ENCODE measurements at regions not wholly inside any gene's neighbourhood (a gene's known extent, or its start where the extent isn't known, plus 50 kb on each side); places are given as distances from the start of the nearest gene placed in this dataset.

DNA sequence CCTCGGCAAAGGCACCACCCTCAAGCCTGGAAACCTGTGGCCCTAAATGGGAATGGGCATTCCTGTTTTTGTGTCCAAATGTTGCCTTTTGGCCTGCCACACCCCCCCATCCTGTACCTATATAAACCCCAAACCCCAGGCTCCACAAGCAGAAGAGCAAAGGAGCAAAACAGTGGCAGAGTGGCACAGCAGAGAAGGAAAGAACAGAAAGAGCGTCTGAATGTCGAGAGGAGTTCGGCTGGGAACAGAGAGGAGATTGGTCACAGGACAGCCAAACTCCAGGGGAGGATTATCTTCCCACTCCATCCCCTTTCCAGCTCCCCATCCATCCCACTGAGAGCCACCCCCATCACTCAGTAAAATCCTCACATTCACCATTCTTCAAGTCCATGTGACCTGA, 58.0 kb upstream of the PREP start:
- Mint-ChIP-seq H3K9me3 (peaks cover 1% of the 10 kb centered on the region), H3K27ac (no peak overlapping the region), H3K36me3 (no peaks in the 10 kb centered on the region), H3K4me3 (no peak overlapping the region), H3K4me1 (peaks cover 3% of the 10 kb centered on the region), H3K27me3 (peaks cover 3% of the 10 kb centered on the region)
- DNase-seq, result no peak

DNA sequence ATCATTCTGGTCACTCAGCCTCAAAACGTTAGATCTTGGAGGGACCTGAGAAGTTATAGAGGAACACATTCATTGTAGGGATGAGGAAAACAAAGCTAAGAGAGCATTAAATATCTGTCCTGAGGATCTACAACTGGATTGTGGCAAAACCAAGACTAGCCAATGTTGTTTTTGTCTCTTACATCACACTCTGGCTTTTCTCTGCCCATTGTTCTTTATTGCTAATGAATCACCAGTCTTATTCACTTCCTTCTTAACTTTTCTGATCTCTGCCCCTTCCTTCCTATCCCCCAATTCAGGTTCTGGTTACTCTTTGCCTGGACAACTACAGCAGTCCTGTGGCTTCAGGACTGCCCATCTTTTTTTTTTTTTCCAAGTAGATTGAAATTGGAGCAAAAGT, 57.0 kb upstream of the PREP start:
- Mint-ChIP-seq H3K4me3 (no peak overlapping the region), H3K27ac (no peak overlapping the region), H3K9me3 (peaks cover 2% of the 10 kb centered on the region), H3K27me3 (peaks cover 3% of the 10 kb centered on the region), H3K36me3 (no peaks in the 10 kb centered on the region), H3K4me1 (peaks cover 3% of the 10 kb centered on the region)
- no peak for DNase-seq

DNA sequence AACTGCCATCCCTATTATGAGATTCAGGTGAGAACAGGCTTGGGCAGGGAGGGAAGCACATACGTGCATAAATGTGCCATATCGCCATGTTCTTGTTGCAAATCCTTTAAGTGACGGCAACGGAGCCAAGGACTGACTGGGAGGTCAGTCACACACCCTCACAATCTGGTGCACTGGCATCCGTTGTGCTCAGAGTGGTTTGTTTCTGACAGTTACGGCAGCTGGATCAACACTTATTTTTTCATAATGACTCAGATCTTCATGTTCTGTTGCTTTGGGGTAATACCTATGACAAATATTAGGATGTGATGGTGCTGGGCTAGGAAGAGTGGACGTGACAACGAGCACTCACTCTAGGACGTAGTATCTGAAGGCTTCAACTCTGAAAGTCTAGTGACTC, 56.2 kb upstream of the PREP start:
- Mint-ChIP-seq H3K4me3 (no peak overlapping the region), H3K27ac (no peak overlapping the region), H3K9me3 (peaks cover 3% of the 10 kb centered on the region), H3K36me3 (no peaks in the 10 kb centered on the region), H3K4me1 (peaks cover 6% of the 10 kb centered on the region), H3K27me3 (peaks cover 3% of the 10 kb centered on the region)
- no peak for DNase-seq

DNA sequence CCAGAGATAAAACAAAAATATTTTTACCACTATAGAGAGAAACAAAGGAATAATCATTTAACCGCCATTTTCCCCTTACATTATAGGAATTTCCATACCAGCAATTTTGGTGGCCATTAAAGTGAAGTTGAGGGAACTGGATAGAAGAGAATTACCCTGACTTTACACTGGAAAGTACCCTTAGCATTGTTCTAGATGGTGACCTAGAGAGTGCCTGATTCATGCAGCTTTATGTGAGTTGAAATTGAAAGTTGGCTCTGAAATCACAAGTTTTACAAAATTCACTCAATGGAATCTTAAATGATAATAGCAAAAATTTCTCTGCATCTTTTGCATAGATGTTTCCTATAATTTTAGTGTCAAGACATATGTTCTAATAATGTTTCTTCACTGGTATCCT, 55.7 kb upstream of the PREP start:
- no peaks in the 10 kb centered on the region for H3K36me3 Mint-ChIP-seq
- H3K27ac Mint-ChIP-seq, result peak overlapping the region; percentile 1
- H3K9me3 Mint-ChIP-seq, result peaks cover 3% of the 10 kb centered on the region
- DNase-seq, result no peak
- H3K4me1 Mint-ChIP-seq, result peaks cover 10% of the 10 kb centered on the region
- H3K27me3 Mint-ChIP-seq, result peaks cover 3% of the 10 kb centered on the region
- H3K4me3 Mint-ChIP-seq, result no peak overlapping the region

DNA sequence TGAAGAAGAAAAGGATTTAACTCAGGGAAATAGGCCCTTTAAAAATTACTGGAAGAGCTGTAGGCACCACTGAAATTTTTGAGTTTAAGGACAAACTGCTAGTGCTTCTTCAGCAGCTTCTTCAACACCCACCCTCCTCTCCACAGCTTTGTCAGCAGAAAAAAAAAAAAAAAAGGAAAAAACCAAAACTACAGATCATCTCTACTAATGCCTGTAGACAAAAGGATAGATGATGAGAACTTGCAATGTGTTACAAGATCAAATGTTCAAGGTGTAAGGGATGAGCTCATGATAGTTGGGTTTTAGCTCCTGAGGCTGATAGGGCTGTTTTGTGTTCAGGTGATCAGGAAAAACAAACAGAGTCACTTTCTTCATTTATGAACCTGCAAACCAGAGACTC, 55.2 kb upstream of the PREP start:
- Mint-ChIP-seq H3K9me3 (peaks cover 3% of the 10 kb centered on the region), H3K36me3 (no peaks in the 10 kb centered on the region), H3K4me1 (peaks cover 15% of the 10 kb centered on the region), H3K27ac (peak overlapping the region; percentile 1), H3K4me3 (no peak overlapping the region), H3K27me3 (peaks cover 3% of the 10 kb centered on the region)
- no peak for DNase-seq

DNA sequence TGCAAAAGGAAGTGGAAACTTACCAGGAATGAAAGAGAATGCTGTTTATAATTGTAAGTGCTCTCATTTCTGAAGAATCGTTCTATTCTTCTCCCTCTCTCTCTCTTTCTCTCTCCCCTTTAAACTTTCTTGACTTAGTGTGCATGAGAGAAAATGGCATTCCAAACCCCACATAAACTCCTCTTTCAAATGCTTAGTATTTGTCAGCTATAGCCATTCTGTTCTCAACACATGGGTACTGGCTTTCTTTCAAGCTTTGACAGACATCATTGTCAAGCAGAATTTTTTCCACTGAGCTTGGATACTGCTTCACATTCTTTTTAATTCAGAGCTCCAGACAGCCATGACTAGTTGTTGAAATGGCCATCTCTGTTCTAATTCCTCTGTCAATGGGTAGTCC, 51.1 kb upstream of the PREP start:
- Mint-ChIP-seq H3K4me3 (no peak overlapping the region), H3K27ac (no peak overlapping the region), H3K36me3 (no peaks in the 10 kb centered on the region), H3K9me3 (peaks cover 3% of the 10 kb centered on the region), H3K27me3 (peaks cover 3% of the 10 kb centered on the region), H3K4me1 (peaks cover 24% of the 10 kb centered on the region)
- no peak for DNase-seq

DNA sequence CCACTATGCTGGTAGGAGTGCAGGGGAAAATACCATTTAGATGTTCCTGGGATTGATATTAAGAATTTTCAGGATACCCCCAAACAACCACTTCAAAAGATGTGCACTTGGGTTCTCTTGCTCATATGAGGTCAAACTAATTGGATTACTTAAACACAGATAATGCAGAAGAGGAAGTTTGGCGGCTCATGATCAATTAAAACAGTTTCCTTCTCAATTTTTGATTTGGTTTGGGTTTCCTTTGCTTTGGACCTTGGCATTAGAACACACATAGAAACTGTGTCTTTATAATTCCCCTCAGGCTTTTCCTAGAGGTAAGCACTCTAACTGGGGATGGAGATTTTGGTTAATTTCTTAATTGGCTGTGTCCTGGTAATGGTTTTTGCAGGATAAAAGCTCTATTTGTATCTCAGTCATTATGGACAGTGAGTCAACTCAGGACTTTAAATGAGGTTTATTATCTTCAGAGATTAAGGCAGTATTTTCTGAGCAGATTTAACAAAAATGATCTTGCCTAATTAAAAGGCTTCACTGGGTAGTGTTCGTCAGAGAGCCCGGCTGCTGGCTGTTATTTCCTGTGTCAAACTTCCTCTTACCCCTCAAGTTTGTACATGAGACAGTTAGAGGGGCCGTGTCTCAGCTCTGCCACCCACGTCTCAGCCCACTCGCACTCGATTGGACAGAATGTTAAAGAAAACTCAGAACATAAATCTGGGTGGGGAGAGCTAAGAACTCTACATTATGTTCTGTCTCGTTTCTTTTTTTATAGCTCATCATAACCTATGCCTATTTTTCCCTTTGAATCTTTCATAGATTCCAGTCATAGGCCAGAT, 50.3 kb upstream of the PREP start:
- Mint-ChIP-seq H3K27ac (peak overlapping the region; percentile 85), H3K4me3 (peak overlapping the region; percentile 56), H3K9me3 (peaks cover 3% of the 10 kb centered on the region), H3K36me3 (no peaks in the 10 kb centered on the region), H3K4me1 (peaks cover 21% of the 10 kb centered on the region), H3K27me3 (peaks cover 6% of the 10 kb centered on the region)
- DNase-seq, result peak; percentile 20

Data from activated naive CD8-positive, alpha-beta T cell treated with anti-CD3 and anti-CD28 coated beads for 36 hours (primary cell).